DND-41 (cell line): ENCODE measurements at regions not wholly inside any gene's neighbourhood (a gene's known extent, or its start where the extent isn't known, plus 50 kb on each side); places are given as distances from the start of the nearest gene placed in this dataset.

Experiments
- ATAC-seq: fragments of 200-7000 bp; cut with Tn5 transposase; 3 replicates; pipeline ENCODE4 v1.9.1; 2021; ENCODE audit warnings: low read depth; ENCODE audit not compliant: insufficient read depth
- DNase-seq: peaks from one replicate; pipeline ENCODE4 v3.0.0-alpha.2; 2020
- H2AFZ ChIP-seq: 2 replicates; pipeline ENCODE4 v1.6.0; 2012; ENCODE audit warnings: low read depth, low read length
- H3K27ac ChIP-seq: 2 replicates; pipeline ENCODE4 v1.5.1; 2012; ENCODE audit warnings: low read length, inconsistent platforms
- H3K27me3 ChIP-seq: fragments of 200-600 bp; sonication (generic); 2 replicates; pipeline ENCODE4 v1.6.0; 2012; ENCODE audit warnings: low read length, mild to moderate bottlenecking, inconsistent platforms; ENCODE audit not compliant: insufficient read depth, poor library complexity
- H3K36me3 ChIP-seq: 2 replicates; pipeline ENCODE4 v1.5.1; 2012; ENCODE audit warnings: low read length, inconsistent platforms; ENCODE audit not compliant: insufficient read depth
- H3K4me1 ChIP-seq: 2 replicates; pipeline ENCODE4 v1.5.1; 2012; ENCODE audit warnings: mild to moderate bottlenecking, low read length; ENCODE audit not compliant: insufficient read depth
- H3K4me2 ChIP-seq: 2 replicates; pipeline ENCODE4 v1.6.0; 2012; ENCODE audit warnings: mild to moderate bottlenecking, moderate library complexity, low read length, inconsistent platforms; ENCODE audit not compliant: insufficient read depth
- H3K4me3 ChIP-seq, 2 experiments: fragments of 200-600 bp in 1 of 2; shearing (Covaris generic) in 1 of 2; 2 replicates each; pipeline ENCODE4 v1.5.1; 2012 to 2016; ENCODE audit warnings: inconsistent platforms in 2 of 2, low read length in 2 of 2, mild to moderate bottlenecking in 2 of 2, low read depth in 1 of 2, moderate library complexity in 1 of 2
- H3K79me2 ChIP-seq: 2 replicates; pipeline ENCODE4 v1.6.0; 2012; ENCODE audit warnings: low read length, inconsistent platforms; ENCODE audit not compliant: insufficient read depth
- H3K9ac ChIP-seq: 2 replicates; pipeline ENCODE4 v1.6.0; 2012; ENCODE audit warnings: low read depth, mild to moderate bottlenecking, inconsistent platforms, low read length, moderate library complexity
- H3K9me3 ChIP-seq: 2 replicates; pipeline ENCODE4 v1.5.1; 2012; ENCODE audit warnings: low read length, moderate library complexity, mild to moderate bottlenecking, inconsistent platforms; ENCODE audit not compliant: insufficient read depth, severe bottlenecking
- H4K20me1 ChIP-seq: 2 replicates; pipeline ENCODE4 v1.6.0; 2012; ENCODE audit warnings: low read length; ENCODE audit not compliant: insufficient read depth
- CTCF ChIP-seq: IDR thresholded peaks from 2 replicates; pipeline ENCODE4 v1.5.1; 2012; ENCODE audit warnings: borderline replicate concordance, low read length, moderate library complexity, mild to moderate bottlenecking; ENCODE audit not compliant: poor library complexity, severe bottlenecking; ENCODE audit errors: extremely low read depth
- EZH2 ChIP-seq: IDR thresholded peaks from 3 replicates; pipeline ENCODE4 v1.6.1; 2012; ENCODE audit warnings: borderline replicate concordance, low read depth, mild to moderate bottlenecking, moderate library complexity, low read length, inconsistent platforms; ENCODE audit not compliant: severe bottlenecking

- H3K27me3 ChIP-seq: no peaks in the 10 kb centered on the region
- TF ChIP-seq EZH2 (no peak), CTCF (no peak)
- H3K9me3 ChIP-seq: no peaks in the 10 kb centered on the region
- no peaks in the 10 kb centered on the region for H3K4me1 ChIP-seq
- ATAC-seq (no peak), DNase-seq (no peak)
- H3K4me3 ChIP-seq: no peak overlapping the region
- no peak overlapping the region for H3K9ac ChIP-seq
- no peaks in the 10 kb centered on the region for H3K36me3 ChIP-seq
- no peak overlapping the region for H3K4me2 ChIP-seq
- H3K27ac ChIP-seq: no peak overlapping the region
- H2AFZ ChIP-seq: no peak overlapping the region
- no peaks in the 10 kb centered on the region for H4K20me1 ChIP-seq
- H3K79me2 ChIP-seq: no peaks in the 10 kb centered on the region
Measured at GRCh38 chr18:4854671-4855070, 342.4 kb downstream of the AKAIN1 start.

- H3K27me3 ChIP-seq: no peaks in the 10 kb centered on the region
- TF ChIP-seq CTCF (no peak), EZH2 (no peak)
- no peak overlapping the region for H2AFZ ChIP-seq
- H3K9me3 ChIP-seq: no peaks in the 10 kb centered on the region
- H3K4me1 ChIP-seq: no peaks in the 10 kb centered on the region
- H3K27ac ChIP-seq: no peak overlapping the region
- no peak overlapping the region for H3K4me2 ChIP-seq
- H3K79me2 ChIP-seq: no peaks in the 10 kb centered on the region
- H3K9ac ChIP-seq: no peak overlapping the region
- H4K20me1 ChIP-seq: no peaks in the 10 kb centered on the region
- DNase-seq (no peak), ATAC-seq (no peak)
- no peaks in the 10 kb centered on the region for H3K36me3 ChIP-seq
- no peak overlapping the region for H3K4me3 ChIP-seq
Measured at GRCh38 chr18:4851301-4851976, 345.6 kb downstream of the AKAIN1 start.

- no peak for ATAC-seq
- no peaks in the 10 kb centered on the region for H3K79me2 ChIP-seq
- H3K9ac ChIP-seq: no peak overlapping the region
- no peak overlapping the region for H3K4me3 ChIP-seq
- DNase-seq: no peak
- H3K9me3 ChIP-seq: peaks cover 3% of the 10 kb centered on the region
- H3K4me2 ChIP-seq: no peak overlapping the region
- H4K20me1 ChIP-seq: no peaks in the 10 kb centered on the region
- H3K27me3 ChIP-seq: no peaks in the 10 kb centered on the region
- no peak overlapping the region for H2AFZ ChIP-seq
- no peaks in the 10 kb centered on the region for H3K4me1 ChIP-seq
- no peaks in the 10 kb centered on the region for H3K36me3 ChIP-seq
- H3K27ac ChIP-seq: no peak overlapping the region
- TF ChIP-seq CTCF (no peak), EZH2 (no peak)
Measured at GRCh38 chr18:4847056-4847455, 350.0 kb downstream of the AKAIN1 start.
